Thyroid gland (tissue), 4 donors: ENCODE measurements at regions not wholly inside any gene's neighbourhood (a gene's known extent, or its start where the extent isn't known, plus 50 kb on each side); places are given as distances from the start of the nearest gene placed in this dataset.

Experiments
- POLR2A ChIP-seq, 2 donors: fragments of 450-650 bp; IDR thresholded peaks; one replicate each; pipeline ENCODE4 v1.6.1; 2017; ENCODE audit warnings: antibody characterized with exemption in 2 of 2, mild to moderate bottlenecking in 2 of 2, moderate library complexity in 1 of 2
- TF ChIP-seq, protein P1 (sequence below), 6 experiments: fragments of 200-600 bp in 3 of 6; fragments of 450-650 bp in 3 of 6; sonication (generic) in 3 of 6; IDR thresholded peaks; one replicate each; pipeline ENCODE4 v1.5.1; 2016 to 2019; ENCODE audit warnings: antibody characterized with exemption in 6 of 6, mild to moderate bottlenecking in 2 of 6, inconsistent platforms in 1 of 6, moderate library complexity in 1 of 6

DNA sequence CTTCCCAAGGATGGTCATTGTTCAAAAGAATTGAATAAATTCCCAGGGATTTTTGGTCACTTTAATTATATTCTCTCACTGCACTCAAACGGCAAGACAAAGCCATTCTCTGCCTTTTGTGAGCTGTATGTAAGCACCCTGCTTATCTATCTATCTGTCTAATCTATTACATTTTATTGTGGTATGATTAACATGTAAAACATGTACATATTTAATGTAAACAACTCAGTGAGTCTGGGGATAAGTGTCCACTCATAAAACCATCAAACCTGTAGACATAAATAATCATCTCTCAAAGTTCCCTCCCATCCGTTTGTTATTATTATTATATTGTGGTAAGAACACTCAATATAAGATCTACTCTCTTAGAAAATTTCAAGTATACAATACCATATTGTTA, 167.1 kb downstream of the CAND1 start:
- TF ChIP-seq, protein P1, sequence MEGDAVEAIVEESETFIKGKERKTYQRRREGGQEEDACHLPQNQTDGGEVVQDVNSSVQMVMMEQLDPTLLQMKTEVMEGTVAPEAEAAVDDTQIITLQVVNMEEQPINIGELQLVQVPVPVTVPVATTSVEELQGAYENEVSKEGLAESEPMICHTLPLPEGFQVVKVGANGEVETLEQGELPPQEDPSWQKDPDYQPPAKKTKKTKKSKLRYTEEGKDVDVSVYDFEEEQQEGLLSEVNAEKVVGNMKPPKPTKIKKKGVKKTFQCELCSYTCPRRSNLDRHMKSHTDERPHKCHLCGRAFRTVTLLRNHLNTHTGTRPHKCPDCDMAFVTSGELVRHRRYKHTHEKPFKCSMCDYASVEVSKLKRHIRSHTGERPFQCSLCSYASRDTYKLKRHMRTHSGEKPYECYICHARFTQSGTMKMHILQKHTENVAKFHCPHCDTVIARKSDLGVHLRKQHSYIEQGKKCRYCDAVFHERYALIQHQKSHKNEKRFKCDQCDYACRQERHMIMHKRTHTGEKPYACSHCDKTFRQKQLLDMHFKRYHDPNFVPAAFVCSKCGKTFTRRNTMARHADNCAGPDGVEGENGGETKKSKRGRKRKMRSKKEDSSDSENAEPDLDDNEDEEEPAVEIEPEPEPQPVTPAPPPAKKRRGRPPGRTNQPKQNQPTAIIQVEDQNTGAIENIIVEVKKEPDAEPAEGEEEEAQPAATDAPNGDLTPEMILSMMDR (IDR thresholded peaks at IDR 0.05), result no peak
- no peak for TF ChIP-seq POLR2A (IDR thresholded peaks at IDR 0.05)
